Activated T-cell treated with anti-CD3 and anti-CD28 coated beads for 24 hours (primary cell): ENCODE measurements at regions not wholly inside any gene's neighbourhood (a gene's known extent, or its start where the extent isn't known, plus 50 kb on each side); places are given as distances from the start of the nearest gene placed in this dataset.

Source experiments
- DNase-seq: peaks from one replicate; pipeline ENCODE4 v3.0.0-alpha.2; 2020; ENCODE audit warnings: low read depth

DNA sequence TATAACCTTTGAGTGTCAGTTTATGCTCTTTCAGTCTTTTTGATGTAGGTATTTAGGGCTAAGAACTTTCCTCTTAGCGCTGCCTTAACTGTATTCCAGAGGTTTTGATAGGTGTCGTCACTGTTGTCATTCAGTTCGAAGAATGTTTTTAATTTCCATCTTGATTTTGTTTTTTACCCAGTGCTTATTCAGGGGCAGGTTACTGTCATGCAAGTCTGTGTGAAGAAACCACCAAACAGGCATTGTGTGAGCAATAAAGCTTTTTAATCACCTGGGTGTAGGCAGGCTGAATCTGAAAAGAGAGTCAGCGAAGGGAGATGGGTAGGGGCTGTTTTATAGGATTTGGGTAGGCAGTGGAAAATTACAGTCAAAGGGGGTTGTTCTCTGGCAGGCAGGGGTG lies 142.0 kb upstream of the USP9Y start:
- DNase-seq = no peak

DNA sequence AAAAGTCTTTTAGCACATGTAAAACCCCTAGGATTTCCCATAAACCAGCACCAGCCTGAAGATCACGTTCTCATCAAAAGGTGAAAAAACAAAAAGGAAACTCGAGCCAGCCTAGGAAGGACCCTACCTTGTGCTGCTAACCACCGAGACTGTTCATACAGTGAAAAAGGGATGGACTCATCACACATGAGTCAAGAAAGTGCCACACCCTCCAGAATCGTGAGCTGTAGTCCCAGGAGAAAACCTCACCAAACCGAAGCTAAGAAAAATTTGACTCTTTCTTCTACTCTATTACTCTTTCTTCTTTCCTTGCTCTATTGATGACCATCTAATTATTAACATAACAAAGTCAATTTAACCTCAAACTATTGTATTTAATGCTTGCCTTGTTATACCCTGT lies 124.8 kb upstream of the USP9Y start:
- DNase-seq = no peak

DNA sequence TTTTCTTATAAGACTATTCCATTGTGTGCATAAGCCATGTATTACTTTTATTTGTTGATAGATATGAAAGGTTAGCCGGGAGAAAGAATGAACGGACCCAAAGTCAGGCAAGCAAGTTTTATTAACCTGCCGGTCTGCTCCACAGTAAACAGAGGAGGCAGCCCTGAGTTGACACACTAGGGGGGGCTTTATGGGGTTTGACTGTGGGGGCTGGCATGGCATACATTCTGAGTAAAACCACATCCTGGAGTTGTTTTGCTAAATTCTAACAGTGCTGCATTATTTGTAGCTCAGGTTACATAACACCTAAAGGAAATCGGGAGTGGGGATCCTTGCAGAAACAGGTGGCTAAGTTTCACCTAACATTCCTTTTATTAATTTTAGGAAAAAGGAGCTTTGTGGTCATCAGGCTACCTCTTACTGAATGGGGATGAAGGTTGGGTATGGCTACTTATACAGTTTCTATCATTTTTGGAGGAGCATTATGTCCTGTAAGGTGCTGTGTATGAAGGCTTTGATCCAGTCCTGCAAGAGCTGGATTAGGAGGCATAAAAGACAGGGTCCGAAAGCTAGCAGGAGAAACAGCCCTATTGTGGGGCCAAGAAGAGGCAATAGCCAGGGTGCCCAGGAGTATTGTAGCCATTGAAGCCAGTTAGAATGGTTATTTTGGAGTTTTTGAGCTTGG lies 107.4 kb upstream of the USP9Y start:
- no peak for DNase-seq

DNA sequence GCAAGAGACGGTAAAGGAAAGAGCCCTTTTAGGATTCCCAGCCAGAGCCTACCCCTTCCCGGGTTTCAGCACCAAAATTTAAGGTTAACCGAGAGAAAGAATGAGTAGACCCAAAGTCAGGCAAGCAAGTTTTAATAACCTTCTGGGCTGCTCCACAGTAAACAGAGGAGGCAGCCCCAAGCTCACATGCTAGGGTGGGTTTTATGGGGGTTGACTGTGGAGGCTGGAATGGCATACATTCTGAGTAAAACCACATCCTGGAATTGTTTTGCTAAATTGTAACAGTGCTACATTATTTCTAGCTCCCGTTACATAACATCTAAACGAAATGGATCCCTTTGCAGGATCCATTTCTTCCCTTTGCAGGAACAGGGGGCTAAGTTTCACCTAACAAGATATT lies 102.2 kb upstream of the USP9Y start:
- DNase-seq = no peak

DNA sequence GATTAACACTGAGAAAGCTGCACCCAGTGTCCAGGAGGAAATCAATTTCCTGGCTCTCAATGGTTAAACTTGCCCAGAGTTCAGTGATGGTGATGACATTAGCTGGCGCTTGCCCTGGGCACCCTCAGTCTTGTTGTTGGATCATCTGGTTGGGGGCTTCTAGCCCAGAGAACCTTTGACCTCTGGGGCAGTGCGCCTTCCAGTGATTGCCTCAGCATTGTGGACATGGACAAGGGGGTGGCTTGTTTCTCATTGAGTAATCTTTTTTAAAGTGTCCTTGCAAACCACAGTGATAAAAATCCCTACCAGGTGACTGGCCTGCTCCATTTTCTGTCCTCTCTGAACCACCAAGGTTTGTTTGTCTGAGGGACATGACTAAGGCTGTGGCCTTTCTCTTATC lies 95.6 kb upstream of the USP9Y start:
- no peak for DNase-seq

DNA sequence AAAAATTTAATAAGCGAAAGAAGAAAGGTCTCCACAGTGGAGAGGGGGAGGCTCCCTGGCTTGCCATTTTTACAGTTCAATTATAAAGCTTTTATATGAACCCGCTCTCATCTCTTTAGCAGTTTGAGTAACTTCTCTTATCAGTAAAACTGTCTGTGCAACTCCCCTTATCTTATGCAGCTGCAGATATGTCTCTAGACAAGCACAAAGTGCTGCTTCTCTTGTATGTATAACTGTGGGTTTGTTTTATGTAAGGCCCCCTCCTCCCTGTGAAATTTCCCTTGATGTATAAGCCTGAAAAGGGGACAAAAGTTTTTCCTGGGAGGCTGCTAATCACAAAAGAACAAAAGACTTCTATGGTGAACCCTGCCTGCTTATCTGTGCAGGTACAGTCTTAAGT lies 90.2 kb upstream of the USP9Y start:
- DNase-seq = no peak

DNA sequence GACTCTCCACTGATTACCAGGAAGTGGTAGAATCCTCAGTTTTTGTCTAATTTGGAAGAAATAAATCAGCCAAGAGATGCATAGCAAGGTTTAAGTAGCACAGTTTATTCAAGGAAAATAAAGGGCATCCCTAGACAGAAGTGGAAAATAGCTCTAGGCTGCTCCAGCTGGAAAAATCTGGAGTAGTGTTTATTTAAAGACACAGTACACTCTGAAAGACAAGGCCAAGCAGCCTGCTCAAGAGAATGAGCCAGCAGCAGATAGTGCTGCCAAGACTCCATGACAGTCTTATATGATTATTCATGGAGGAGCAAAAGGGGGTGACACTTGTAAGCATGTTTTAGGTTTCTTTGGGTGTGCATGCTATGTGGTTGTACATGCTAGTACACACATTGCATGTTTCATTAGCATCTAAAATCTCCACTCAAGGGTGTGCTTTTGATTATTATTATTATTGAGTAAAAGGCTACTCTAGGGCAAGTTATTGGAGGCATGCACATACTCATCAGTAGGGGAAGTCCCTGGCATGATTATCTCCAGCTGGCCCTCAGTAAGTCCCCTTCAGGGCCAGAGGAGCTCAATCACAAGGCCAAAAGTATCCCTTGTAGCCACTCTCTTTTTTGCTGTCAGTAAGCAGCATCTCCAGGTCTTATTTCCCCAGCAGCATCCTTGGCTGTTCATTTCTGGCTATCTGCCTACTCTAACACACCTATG lies 85.1 kb upstream of the USP9Y start:
- no peak for DNase-seq

DNA sequence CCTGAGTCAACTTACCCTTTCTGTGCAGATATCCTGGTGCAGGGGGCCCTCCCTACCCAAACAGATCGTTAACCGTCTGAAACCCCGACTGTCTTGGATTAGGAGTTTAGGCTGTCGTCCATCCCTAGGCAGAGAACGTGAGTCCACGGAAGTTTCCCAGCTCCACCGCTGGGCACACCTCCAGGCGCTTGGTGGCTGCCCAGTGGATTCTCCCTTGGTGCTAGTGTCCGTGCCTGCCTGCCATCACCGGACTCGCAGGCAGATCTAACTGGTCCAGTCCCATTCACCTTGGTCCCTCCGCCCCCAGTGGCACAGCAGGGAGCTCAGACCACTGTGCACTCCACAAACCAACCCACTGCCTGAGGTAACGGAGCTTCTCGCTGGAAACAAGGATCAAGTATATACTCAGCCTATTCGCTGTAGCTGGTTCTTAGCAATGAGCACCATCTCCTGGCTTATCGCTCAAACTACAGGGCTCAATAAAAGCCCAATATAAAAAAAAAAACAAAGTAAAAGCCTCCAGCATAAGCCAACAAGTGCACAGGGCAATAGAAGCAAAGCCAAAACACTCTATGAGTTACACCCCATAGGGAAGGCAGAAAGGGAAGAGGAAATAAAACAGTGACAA lies 79.5 kb upstream of the USP9Y start:
- no peak for DNase-seq

DNA sequence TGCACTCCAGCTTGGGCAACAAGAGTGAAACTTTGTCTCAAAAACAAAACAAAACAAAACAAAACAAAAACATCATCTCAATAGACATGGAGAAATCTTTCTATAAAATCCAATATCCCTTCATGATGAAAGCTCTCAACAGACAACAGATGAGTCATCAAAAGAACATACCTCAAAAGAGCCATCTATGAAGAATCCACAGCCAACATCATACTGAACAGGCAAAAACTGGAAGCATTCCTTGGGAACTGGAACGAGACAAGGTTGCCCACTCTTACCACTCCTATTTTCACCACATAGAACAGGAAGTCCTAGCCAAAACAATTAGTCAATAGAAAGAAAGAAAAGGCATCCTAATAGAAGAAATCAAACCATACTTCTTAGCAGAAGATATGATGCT lies 77.8 kb upstream of the USP9Y start:
- no peak for DNase-seq

DNA sequence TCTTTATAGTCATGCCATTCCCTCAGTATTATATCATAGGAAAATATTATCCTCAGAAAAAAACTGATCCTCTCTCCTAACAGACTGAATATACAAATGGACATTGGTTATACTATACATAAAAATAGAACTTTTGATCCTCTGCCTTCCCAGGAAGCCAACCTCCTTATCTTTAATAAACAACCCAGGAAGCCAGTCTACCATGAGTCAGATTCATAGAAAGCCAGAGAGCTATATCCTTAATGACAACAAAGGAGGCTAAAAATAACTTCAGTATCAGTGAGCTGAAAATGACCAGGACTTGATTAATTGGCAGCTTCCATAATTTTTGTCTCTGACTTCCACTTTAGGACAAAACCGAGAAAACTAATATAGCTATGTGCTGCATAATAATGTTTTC lies 58.0 kb upstream of the USP9Y start:
- DNase-seq = no peak

DNA sequence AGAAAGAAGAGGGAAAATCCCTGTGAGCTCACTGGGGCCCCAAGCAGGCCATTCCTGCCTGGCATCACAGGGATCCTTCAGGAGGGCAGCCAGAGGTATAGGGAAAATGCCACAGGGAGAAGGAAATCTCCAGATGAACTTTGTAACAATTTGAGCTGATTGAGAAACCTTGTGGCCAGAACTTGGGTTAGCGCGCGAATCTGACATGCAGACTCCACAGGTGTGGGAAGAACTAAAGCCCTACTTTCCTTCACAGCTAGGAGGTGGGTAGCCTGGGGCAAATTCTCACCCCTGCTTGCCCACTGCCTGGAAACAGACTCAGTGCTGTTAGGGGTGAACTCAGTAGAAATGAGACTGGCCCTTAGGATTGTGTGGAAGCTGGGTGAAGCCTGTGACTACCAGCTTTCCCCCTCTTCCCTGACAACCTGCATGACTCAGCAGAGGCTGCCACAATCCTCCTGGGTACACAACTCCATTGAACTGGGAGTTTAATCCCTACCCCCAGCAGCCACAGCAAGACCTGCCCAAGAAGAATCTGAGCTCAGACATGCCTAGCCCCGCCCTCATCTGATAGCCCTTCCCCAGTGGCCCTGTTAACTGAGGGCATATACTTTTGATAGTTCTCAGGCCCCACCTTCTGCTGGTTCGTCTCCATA lies 57.2 kb upstream of the USP9Y start:
- DNase-seq = no peak

DNA sequence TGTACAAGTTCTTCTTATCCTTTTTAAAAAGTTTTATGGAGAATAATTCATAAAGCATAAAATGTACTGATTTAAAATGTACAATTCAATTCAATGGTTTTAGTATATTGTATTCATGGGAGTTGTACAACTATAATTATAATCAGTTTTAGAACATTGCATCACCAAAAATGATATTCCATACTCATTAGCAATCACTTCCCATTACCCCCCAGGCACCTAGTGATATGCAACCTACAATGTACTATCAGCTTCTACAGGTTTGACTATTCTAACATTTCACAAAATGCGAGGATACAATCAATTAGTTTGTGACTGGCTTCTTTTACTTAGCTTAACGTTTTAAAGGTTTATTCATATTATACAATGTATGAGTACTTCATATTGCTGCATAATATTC lies 49.9 kb upstream of the USP9Y start:
- DNase-seq = no peak
